Forelimb muscle (tissue), 1 donor: ENCODE measurements at regions not wholly inside any gene's neighbourhood (a gene's known extent, or its start where the extent isn't known, plus 50 kb on each side); places are given as distances from the start of the nearest gene placed in this dataset.
"Not testable (repeated sequence)": the region's sequence is repeated elsewhere in the genome, so short reads cannot be mapped to it uniquely, and the experiment has no call there.

Experiments
- DNase-seq: peaks from one replicate; pipeline ENCODE4 v3.0.0-alpha.2; 2013; ENCODE audit warnings: low read depth

GRCh38 chr19:31445406-31445805 is 96.2 kb upstream of the TSHZ3 start:
- DNase-seq, result no peak

GRCh38 chr19:31448221-31448657 is 99.0 kb upstream of the TSHZ3 start:
- peak; percentile 24 for DNase-seq

GRCh38 chr19:31449379-31449778 is 100.1 kb upstream of the TSHZ3 start:
- no peak for DNase-seq

GRCh38 chr19:31450696-31451095 is 101.5 kb upstream of the TSHZ3 start:
- DNase-seq, result no peak

GRCh38 chr19:31451686-31452330 is 102.6 kb upstream of the TSHZ3 start:
- no peak for DNase-seq

- DNase-seq, result no peak
Measured at GRCh38 chr19:31459430-31459829, 110.2 kb upstream of the TSHZ3 start.

- DNase-seq, result no peak
Measured at GRCh38 chr19:31461814-31462539, 112.7 kb upstream of the TSHZ3 start.

GRCh38 chr19:31470229-31470939 is 121.1 kb upstream of the TSHZ3 start:
- no peak for DNase-seq

- DNase-seq, result no peak
Measured at GRCh38 chr19:31470952-31471351, 121.7 kb upstream of the TSHZ3 start.

GRCh38 chr19:31478241-31478640 is 129.0 kb upstream of the TSHZ3 start:
- DNase-seq, result no peak

- no peak for DNase-seq
Measured at GRCh38 chr19:31483226-31483857, 134.1 kb upstream of the TSHZ3 start.

- not testable (repeated sequence) for DNase-seq
Measured at GRCh38 chr19:31484858-31485410, 135.7 kb upstream of the TSHZ3 start.

GRCh38 chr19:31485472-31485871 is 136.2 kb upstream of the TSHZ3 start:
- no peak for DNase-seq

GRCh38 chr19:31491242-31491641 is 142.0 kb upstream of the TSHZ3 start:
- no peak for DNase-seq

GRCh38 chr19:31492050-31492449 is 142.8 kb upstream of the TSHZ3 start:
- no peak for DNase-seq

GRCh38 chr19:31496076-31496475 is 146.8 kb upstream of the TSHZ3 start:
- DNase-seq, result no peak

GRCh38 chr19:31497709-31498108 is 148.5 kb upstream of the TSHZ3 start:
- DNase-seq, result no peak

GRCh38 chr19:31498781-31499180 is 149.5 kb upstream of the TSHZ3 start:
- no peak for DNase-seq

GRCh38 chr19:31499281-31500196 is 150.3 kb upstream of the TSHZ3 start:
- DNase-seq, result no peak

GRCh38 chr19:31500197-31500830 is 151.1 kb upstream of the TSHZ3 start:
- no peak for DNase-seq
